D341Med (cell line): ENCODE measurements at regions not wholly inside any gene's neighbourhood (a gene's known extent, or its start where the extent isn't known, plus 50 kb on each side); places are given as distances from the start of the nearest gene placed in this dataset.

Source experiments
- DNase-seq: peaks from one replicate; pipeline ENCODE4 v3.0.0; 2012; ENCODE audit warnings: low spot score

DNA sequence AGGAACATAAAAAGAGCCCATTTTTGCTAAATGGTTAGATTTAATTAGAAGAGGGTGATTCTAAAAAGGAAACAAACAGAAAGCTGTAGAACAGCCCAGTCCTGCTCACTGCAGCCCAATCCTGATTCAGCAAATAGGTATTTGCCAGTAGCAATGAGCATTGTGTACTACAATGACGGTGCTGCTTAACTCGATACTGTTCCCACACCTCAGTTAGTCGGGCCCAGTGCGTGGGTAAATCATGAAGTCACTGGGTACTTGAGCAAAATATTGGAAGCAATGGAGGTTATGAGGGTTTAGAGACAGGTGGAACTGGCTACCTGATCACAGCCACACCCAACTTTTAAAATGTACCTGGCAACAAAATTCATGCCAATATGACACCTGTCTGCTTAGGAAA lies 101.5 kb upstream of the ADGRL2 start:
- no peak for DNase-seq

DNA sequence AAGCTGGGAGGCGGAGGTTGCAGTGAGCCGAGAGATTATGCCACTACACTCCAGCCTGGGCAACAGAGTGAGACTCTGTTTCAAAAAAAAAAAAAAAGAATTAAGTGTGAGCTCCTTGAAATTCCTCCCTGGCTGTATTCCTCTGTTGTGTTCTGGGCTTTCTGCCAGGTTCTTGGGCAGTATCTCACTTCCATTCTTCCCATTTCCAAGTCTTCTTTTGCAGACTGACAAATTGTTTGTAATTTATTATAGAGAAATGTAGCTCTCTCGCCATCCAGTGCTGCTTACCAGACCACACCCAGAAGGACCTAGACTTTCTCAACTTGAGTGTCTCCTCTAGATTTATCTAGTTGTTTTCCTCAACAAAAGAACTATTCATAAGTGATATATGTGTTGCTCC lies 105.0 kb upstream of the ADGRL2 start:
- no peak for DNase-seq

DNA sequence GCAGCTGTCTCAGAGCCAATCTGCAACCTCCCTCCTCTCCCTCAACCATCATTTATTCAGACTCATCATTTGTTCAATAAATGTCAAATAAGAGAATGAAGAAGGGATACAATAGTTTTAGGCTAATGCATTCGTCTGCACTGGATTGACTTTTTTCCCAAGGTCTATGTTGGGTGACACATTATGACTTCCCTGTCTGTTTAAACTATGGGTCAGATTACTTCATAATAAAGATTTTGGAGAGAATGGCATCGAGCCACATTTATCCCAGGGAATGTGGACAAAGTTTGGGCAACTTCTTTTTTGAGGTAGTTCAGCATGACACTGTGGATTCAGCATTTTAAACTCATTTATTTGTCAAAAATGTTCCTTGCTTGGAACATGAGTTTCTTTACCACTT lies 107.4 kb upstream of the ADGRL2 start:
- DNase-seq = no peak

DNA sequence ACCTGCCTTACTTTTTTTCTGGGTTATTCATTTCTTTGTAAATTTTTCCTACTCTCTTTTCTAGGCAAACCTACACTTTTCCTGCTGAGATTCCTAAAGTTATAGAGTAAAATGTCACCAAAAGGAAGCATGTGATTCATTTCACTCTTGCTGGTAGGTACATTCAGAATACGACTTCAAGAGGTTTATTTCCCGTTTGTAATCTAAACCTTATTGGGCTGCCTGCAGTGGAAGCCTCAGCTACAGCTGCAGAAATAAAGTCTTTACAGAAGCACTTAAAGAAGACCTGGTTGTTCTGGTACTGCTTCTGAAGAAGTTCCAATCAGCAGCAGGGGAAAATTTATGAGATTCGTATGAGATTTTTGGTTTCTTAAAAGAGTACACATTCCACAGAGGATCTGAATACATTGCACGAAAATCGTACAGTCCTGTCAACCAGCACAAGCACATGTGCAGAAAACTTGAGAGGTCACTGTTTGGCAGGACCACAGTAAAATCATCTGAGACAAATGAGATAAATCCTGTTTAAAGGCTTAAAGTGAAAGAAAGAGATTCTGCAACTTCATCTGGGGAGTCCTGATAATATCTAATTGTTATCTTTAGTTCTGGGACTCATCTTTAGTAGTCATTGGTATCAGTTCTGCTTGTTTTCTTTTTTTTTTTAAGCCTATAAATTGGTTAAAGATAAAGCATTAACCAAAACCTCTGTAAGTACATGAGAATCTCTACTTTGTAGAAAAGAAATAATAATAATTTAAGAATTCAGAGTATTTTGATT lies 109.9 kb upstream of the ADGRL2 start:
- DNase-seq = no peak

DNA sequence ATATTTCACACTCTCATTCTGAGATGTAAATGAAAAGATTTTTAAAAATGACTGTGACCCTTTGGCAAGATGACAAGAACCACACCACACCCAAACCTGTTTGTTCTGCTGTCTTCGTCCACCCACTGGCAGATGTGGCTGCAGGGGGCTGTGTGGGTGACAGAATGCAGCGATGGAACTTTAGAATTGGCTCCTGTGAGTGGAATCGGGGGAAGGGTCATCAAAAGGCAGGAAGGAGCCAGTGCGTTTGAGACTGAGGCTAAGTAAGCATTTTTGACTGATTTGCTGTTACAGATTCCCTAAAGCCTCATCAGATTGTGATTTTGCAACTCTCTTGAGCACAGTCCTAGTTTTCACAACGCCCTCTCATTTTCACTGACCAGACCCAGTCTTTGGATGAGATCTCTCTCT lies 111.2 kb upstream of the ADGRL2 start:
- no peak for DNase-seq

DNA sequence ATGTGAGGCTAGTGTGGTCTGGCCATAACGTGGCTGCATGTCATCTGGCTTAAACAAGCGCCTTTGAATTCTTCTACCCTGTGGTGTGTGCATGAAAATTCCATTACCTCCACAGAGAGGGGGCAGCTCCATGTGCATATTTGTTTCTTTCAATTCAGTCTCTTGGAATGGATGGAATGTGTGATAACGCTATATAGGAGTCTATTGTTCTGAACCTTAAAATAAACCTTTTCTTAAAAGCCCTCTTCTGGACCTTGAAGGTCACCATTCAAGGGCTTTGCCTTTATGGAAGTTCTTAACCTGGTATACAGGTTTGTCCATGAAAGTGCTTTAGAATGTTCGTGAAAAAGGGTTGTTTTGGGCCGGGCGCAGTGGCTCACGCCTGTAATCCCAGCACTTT lies 118.2 kb upstream of the ADGRL2 start:
- no peak for DNase-seq

DNA sequence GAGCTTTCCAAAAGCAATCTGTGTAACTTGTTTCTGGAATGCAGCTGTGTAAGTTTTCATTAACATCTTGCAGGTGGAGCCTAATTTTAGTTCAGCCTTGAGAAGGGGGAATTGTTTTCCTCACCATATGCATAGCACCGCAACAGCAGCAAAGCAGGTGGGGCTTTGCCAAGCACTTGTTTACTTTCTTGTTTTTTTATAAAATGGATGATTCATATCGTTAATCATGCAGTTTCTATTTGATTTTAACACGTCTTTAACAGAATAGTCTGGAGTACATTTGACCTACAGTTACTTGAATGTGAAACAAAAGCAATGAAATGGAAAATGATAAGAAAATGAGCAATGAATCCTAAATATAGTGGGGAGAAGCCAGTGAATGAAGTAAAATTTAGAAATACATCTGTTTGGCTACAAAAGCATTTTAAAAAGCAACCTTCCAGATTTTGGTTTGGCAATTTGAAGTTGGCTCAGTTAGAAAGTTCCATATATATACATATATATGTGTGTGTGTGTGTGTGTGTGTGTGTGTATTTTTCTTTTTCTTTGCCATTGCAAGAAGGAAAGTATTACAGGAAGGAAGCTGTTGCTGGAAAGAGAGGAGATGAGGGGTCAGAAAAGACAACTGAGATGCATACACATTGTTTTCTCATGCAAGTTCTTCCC lies 119.0 kb upstream of the ADGRL2 start:
- no peak for DNase-seq

DNA sequence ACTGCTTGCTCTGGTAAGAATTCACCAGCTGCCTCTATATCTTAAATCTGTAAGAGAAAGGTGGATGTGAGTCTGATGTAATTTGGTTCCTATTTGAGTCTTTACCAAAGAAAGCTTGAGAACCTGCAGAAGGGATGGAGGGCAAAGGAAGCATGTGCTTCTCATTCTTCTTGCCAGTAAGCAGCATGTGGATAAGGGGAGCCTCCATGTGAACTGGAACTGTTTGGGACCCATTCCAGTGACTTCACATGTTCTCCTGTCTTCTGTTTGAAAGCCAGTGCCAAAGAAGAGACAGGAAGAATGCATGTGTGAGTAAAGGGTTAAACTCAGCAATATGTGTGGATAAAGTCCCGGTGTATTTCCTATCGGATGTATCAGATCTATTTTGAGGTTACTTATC lies 119.6 kb upstream of the ADGRL2 start:
- DNase-seq = no peak

DNA sequence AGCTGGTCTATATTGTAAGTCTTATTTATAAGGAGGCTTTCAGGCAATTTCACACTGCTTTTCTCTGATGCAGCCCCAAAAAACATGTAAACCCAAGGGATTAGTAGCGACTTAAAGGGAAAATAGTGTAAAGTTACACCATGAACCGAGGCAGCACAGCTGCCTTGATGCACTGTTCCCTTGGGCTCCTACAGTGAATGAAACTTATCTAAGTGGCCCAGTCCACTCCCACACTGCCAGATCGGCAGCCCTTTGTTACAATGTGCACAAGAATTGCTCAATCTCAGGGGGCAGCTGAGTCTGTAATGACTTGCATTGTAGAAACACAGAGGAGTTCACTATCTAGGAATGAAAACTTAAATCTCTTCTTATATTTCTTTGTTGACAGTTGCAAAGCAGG lies 120.8 kb upstream of the ADGRL2 start:
- DNase-seq = no peak

DNA sequence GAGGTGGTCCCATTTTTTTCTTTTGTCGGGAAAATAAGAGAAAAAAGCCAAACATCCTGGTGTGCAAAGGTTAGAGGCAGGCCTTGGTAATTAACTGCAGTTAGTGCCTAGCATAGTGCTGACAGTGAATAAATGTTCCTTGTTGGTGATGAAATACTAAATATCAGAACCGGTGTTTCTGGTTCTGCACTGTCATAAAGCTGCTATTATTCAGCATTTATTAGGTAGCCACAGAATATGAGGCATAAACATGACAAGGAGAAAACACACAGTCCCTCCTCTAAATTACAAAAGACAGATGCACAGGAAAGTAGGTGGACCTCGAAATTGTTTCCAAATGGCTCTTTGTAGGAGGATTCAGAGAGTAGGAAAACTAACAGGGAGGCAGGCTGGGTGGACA lies 122.0 kb upstream of the ADGRL2 start:
- DNase-seq = no peak

DNA sequence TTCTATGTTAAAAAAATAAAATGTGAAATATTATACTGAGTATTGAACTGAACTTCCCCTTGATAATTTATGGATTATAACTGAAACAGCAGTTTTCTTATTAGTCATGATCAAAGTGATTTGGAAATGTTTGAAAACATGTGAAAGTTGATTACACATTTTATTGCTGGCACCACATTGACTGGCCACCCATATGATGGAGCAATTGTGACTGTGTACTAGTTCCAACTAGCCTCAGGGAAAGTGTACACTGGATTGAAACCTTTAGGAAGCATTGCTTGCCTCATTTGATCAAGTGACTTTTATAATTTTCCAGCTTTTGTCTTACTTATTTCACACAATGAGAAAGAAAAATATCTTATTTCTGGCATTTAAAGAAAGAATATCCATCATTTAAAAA lies 128.0 kb upstream of the ADGRL2 start:
- no peak for DNase-seq

DNA sequence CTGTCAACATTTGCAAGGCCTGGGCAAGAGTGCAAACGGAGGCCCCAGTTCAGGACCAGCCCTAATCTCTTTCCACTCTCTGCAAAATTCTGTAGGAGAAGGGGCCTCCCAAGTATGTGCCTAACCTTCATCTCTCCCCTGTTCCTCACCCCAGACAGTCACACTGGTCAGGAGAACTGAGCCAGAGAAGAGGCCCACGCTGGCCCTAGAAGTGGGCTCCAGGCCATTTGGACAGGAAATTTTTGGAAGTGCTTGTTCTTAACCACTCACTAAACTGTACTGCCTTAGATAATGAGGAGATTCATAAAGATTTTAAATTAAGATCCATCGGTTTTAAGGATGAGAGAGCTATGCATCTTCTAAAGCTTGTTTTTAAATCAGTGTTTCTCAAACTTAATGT lies 129.7 kb upstream of the ADGRL2 start:
- no peak for DNase-seq

DNA sequence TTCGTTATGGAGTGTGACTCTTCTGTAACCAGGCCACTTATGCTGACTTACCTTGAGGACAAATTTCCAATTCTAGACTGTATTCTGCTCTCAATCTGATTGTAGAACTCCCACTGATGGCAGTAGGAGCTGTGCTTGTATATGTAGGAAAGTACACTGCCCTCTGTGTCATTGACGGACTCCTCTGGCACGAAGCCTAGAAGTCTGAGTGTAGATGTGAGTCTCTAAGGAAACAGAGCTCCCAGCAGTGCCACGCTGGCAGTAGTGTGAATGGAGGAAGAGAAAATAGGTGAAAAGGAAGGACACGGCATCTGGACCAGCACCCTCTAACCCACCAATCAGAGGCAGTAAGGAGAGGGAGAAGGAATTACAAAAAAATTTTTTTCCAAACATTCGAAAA lies 130.4 kb upstream of the ADGRL2 start:
- peak; percentile 14 for DNase-seq

DNA sequence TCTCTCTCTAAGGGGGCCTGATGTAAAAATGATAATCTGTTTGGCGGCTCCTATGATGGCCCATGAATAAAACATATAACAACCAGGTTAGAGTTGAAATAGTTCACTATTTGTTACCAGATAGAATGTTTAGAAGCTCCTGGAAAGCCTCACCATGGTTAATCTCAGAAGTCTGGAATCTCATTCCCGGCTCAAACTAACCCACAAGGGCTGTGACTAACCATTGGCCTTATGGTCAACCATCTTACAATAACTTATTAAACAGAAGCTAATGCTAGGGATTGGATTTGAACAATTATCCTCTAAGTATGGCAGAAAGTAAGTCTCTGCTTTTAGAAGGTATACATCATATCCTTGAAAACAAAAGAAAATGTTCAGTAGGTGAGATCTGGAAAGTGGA lies 134.1 kb upstream of the ADGRL2 start:
- no peak for DNase-seq

DNA sequence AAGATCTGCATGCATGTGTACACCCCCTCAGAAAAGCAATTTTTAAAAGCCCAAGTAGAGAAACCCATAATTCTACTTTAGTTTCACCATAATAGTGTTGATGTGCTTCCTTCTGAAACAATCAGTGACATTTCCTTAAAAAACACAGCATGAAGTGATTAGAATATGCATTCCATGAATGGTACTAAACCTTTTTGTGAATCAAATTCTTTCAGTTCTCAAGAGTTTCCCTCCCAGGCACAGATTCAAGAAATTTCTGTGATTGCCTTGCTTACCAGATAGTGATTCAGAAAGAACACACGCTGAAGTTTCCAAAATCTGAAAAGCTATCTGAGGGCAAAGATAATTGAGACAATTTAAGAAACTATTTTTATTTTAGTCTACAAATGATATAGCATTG lies 136.4 kb upstream of the ADGRL2 start:
- no peak for DNase-seq

DNA sequence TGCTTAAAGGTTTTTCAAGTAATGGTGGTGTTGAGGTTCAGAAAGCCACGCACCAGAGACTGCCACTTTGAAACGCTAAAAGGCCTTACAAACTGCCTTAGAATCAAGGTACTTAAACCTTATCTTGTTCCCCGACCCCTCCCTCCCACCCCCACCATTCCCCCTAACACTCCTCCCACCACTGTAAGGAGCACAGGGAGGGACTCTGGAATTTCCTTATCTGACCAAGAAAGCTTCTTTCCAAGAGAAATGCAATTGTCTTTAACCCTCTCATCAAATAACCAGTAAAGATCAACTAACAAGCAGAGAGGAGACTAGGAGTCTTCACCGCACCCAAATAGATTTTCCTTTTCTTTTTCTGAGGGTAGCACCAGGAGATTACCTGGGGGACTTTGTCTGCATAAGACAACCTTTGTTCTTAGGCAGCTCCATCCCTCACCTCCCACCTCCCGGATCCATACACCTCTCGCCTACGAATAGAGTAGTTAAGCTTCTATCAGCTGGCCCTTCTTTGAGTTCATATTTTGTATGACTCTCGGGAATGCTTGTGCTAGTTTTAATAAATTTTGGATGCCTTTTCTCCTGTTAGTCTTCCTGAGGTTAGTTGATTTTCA lies 137.7 kb upstream of the ADGRL2 start:
- no peak for DNase-seq

DNA sequence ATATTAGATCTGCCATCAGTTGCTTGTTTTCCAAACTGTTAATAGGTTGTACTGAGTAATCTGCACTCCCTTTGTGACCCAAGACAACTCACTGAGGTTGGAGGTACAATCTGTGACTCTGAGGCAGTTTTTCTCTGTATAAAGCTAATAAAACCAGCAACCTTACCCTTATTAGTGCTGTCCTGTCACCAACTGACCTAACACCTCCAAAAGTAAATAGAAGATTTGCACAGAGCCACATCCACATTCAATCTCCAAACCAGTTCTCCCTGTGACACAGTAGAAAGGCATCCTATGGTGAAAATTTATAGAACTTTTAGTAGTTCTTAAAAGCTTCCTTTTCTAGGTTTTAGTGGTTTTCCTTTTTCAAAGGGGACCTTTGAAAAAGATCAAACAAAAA lies 140.4 kb upstream of the ADGRL2 start:
- no peak for DNase-seq

DNA sequence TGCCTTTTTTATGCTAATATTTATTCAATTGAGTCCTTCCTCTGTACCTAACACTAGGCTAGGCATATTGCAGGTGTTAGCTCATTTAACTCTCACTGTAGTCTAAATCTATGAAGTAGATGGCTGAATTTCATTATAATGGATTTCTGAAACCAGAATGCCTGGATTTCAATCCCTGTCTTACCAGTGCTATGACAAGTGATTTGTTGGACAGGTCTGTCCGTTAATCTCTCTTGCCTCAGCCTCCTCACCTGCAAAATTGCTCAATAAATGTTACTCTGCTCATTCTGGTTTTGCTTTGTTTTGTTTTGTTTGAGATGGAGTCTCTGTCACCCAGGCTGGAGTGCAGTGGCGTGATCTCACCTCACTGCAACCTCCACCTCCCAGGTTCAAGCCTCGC lies 146.1 kb upstream of the ADGRL2 start:
- no peak for DNase-seq

DNA sequence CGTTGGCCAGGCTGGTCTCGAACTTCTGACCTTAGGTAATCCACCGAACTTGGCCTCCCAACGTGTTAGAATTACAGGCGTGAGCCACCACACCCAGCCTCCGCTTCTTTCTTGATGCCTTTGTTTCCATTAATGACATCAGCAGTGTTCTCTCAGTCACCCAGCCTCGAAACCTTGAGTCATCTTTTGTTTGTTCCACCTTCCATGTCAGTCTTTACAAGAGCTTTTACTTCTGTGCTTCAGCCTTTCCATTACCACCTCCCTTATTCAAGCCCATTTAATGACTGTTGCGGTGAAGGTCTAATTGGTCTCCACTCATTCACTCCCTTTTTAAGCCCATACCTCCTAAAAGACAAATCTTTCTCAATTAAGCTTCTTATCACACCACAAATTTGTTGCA lies 146.6 kb upstream of the ADGRL2 start:
- no peak for DNase-seq

DNA sequence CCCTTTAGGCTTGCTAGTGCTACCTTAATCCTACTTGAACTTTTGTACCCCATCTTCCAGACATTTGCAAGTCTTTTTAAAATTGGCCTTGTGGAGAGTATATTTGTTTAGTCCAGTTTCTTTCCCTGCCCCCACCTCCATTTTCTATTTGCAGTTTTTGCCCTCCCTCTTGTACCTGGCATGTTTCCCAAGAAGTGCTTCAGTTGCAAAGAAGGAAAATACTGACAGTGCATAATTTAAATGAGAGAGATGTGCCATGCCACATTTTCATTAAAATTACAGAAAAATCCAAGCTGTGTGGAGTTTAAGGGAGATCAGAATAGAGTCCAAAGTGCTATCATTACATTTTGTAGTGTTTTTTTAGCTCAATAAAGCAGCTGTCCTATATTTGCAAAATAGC lies 150.0 kb upstream of the ADGRL2 start:
- DNase-seq = no peak

DNA sequence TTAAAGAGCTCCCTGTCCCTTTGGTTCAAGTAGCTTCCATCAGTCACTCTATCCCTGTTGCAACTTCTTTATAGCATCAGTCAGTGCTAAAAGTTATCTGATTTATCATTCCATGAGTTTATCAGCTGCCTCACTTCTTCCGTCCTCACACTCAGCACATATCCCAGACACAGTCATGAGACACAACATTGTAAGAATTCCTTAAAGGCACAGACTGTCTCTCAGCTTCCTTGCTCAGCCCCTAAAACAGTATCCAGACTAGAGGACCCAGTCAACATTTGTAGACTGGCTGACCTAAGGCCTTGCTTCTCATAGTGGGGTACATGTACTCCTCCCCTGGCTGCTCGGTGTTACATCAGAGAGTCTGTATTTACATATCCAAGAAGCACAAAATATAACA lies 164.9 kb upstream of the ADGRL2 start:
- DNase-seq = no peak

DNA sequence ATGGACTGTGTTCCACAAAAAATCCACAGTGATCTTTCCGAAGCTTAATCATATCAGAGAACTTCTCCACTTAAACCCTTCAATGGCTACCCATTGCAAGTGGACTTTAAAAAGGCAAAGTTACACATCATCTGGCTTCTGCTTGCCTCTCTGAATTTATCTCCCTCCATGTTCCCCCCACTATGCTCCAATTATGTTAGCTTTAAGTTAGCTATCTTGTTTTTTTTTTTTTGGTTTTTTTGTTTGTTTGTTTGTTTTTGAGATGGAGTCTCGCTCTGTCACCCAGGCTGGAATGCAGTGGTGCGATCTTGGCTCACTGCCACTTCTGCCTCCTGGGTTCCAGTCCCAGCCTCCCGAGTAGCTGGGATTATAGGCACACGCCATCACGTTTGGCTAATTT lies 166.4 kb upstream of the ADGRL2 start:
- DNase-seq = no peak

DNA sequence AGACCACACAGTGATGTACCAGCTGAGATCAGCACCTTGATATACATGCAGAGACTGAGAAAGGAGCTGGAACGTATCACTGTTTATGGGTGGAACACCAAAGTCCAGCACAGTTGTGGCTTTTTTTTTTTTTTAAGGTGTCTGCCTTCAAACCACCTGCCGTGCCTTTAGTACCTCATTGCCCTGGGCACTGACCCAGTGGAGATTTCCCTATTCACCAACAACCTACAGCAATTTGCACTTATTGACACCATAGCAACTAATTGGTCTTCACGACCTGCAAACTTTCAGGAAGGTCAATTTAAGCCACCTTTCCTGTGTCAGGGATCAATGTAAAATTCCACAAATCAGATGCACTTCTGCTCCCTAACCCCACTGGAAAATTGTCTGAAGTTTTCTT lies 181.6 kb upstream of the ADGRL2 start:
- DNase-seq = no peak

DNA sequence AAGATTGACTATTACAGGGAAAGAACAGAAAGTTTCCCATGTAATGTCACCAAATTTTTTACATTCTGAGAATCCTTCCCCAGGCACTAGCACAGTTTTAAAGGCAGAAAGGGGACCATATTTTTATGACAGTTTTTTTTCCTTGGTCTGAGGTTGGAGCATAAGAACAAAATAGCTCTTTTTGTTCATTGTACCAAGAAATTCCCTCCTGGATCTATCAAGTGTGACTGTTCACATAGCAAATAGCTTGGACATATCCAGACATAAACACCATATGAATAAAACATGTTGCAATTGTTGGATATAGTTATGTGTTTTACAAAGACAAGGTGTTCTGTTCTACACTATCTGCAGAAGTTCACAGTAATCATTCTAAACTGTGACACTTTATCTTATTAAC lies 182.4 kb upstream of the ADGRL2 start:
- no peak for DNase-seq
